ENCODE measurements at regions not wholly inside any gene's neighbourhood (a gene's known extent, or its start where the extent isn't known, plus 50 kb on each side); places are given as distances from the start of the nearest gene placed in this dataset.

DNA sequence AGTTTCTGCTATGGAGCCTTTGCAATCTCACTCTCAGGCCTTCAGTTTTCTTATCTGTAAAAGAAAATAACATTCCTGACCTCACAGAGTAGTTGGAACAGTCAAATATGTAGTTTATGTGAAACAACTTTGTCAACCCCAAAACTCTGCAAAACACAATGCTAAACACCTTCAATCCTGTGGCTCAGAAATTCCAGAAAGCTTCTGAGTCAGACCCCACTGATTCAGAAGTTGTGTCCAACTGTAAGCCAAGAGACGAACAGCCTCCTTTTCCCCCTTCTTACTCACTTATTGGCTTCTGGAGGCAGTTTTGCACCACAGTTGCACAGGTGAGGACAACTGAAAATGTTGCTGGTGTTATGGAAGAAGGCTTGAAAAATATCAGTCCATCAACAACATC is 52.9 kb downstream of the TMSB4Y start:
- H3K27me3 Mint-ChIP-seq = no peaks in the 10 kb centered on the region
- no peaks in the 10 kb centered on the region for H3K36me3 Mint-ChIP-seq
- H3K27ac Mint-ChIP-seq = no peak overlapping the region
- peaks cover 18% of the 10 kb centered on the region for H3K4me1 Mint-ChIP-seq (ENCODE audit: low read depth)
- peak; percentile 18 for DNase-seq
- no peak overlapping the region for H3K4me3 Mint-ChIP-seq
- no peaks in the 10 kb centered on the region for H3K9me3 Mint-ChIP-seq
- intact Hi-C loops (cut with micrococcal nuclease) = loop anchor here (10.0 kb wide), 2 partner anchors 428 to 588 kb away; no protein-coding TSS in a partner anchor
- ChIA-PET POLR2A (no interaction called here), CTCF (no interaction called here)

DNA sequence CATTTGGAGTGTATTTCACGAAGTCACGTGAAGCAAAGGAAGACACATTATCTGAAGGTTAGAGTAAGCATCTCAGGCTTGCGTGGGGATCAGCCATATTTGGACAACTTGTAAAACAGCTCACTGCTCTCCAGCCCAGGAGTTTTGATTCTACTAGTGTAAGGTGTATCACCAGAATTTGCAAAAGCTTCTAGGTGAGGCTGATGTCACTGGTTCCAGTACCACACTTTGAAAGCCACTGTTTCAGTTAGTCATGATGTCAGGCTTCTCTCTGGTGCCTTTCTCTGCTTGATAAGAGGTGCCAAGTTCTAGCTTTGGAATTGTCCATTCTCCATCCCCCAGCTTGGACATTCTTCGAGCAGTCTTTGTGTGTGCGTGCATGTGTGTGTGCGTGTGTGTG is 62.3 kb downstream of the TMSB4Y start:
- intact Hi-C loops (cut with micrococcal nuclease) = no loop called here
- Mint-ChIP-seq H3K27me3 (no peaks in the 10 kb centered on the region), H3K4me3 (no peak overlapping the region), H3K9me3 (no peaks in the 10 kb centered on the region), H3K36me3 (peaks cover 4% of the 10 kb centered on the region), H3K27ac (no peak overlapping the region), H3K4me1 (ENCODE audit: low read depth) (no peaks in the 10 kb centered on the region)
- DNase-seq = no peak
- POLR2A ChIA-PET = no interaction called here
- CTCF ChIA-PET = no interaction called here

DNA sequence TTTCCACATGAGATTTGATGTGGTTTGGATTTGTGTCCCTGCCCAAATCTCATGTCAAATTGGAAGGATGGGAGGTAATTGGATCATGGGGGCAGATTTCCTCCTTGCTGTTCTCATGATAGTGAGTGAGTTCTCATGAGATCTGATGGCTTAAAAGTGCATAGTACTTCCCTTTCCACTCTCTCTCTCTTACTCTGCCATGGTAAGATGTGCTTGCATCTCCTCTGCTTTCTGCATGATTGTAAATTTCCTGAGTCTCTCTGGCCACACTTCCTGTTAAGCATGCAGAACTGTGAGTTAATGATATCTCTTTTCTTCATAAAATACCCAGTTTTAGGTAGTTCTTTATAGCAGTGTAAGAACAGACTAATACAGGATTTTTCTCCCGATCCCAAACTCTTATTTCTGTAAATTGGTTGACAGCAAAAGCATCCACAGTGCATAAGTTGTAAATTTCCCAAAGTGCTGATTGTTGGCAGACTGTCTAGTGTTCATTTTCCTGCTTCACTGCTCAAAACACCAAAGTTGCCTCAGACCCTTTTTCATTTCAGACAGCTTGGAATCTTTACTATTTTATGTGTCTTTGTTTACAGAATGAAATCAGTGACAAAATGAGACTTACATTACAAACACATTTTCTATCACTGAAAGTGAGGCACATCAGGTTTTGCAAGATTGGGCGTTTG is 86.6 kb downstream of the TMSB4Y start:
- ChIA-PET POLR2A (no interaction called here), CTCF (no interaction called here)
- H3K36me3 Mint-ChIP-seq = peaks cover 8% of the 10 kb centered on the region
- no peak for DNase-seq
- no peaks in the 10 kb centered on the region for H3K27me3 Mint-ChIP-seq
- intact Hi-C loops (cut with micrococcal nuclease) = no loop called here
- no peak overlapping the region for H3K4me3 Mint-ChIP-seq
- H3K27ac Mint-ChIP-seq = no peak overlapping the region
- peaks cover 27% of the 10 kb centered on the region for H3K4me1 Mint-ChIP-seq (ENCODE audit: low read depth)
- H3K9me3 Mint-ChIP-seq = no peaks in the 10 kb centered on the region

DNA sequence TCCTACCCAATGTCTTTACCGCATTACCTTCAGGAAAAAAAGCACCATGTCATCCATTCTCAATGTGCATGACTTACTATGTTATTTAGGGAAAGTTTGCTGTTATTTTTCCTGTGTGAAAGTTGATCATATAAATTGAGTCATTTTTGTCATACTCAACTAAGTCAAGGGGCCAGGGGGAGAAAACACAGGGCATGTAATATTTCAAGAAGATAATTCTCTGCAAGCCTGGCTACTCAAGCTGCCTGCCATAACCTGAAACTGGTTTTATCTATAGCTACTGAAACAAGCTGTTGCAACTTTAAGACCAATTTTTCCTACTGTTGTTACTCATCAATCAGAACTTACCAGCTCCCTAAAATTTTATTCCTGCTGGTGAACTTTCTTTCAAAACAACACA is 91.4 kb downstream of the TMSB4Y start:
- POLR2A ChIA-PET = no interaction called here
- intact Hi-C loops (cut with micrococcal nuclease) = loop anchor here (1.0 kb wide), 1 partner anchor 10 kb away; no protein-coding TSS in a partner anchor
- no peaks in the 10 kb centered on the region for H3K9me3 Mint-ChIP-seq

DNA sequence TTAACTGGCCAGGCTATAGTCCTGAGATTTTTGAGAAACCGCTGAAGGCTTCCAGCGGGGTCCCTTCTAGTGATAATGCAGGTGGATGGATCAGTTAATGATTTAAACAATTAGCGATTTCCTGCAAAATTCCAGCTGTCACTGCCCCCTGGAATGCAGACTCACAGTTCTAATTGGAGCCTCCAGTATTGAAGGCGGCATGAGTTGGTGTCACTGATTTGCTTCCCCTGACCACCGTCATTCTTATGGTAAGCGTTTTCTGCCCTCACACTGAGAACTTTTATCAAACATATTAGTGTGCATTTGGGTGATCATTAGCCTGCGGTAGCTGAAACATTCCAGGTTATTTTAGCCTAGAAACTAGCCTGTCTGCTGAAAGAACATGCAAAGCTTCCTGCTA is 99.1 kb downstream of the TMSB4Y start:
- intact Hi-C loops (cut with micrococcal nuclease) = loop anchor here (10.0 kb wide), 1 partner anchor 542 kb away; no protein-coding TSS in a partner anchor
- ChIA-PET POLR2A (no interaction called here), CTCF (no interaction called here)

More for the DNA sequence above, 91.4 kb downstream of the TMSB4Y start:
- no peak for DNase-seq
- H3K27ac Mint-ChIP-seq = no peak overlapping the region
- H3K36me3 Mint-ChIP-seq = peaks cover 4% of the 10 kb centered on the region
- CTCF ChIA-PET = no interaction called here
- H3K4me3 Mint-ChIP-seq = no peak overlapping the region
- H3K27me3 Mint-ChIP-seq = no peaks in the 10 kb centered on the region
- peaks cover 15% of the 10 kb centered on the region for H3K4me1 Mint-ChIP-seq (ENCODE audit: low read depth)

DNA sequence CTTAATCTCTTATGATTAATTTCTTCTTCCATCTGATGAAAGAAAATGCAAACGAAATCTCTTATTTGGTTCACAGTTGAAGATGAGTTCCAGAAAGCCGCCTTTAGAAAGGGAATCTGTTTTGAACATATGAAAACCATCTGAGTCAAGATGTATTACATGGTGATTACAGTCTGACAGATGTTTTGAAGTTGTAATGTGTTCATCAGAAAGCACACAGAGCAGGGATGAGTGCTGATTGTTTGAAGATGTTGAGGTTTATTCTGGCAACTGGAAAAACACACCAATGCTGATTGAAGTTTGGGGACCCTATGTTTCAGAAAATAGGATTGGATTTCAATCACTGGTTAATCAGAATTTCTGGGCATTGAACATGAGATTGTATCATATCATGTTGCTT is 99.7 kb downstream of the TMSB4Y start:
- Mint-ChIP-seq H3K9me3 (peaks cover 5% of the 10 kb centered on the region), H3K36me3 (peaks cover 5% of the 10 kb centered on the region), H3K27ac (no peak overlapping the region), H3K4me3 (no peak overlapping the region), H3K27me3 (no peaks in the 10 kb centered on the region), H3K4me1 (ENCODE audit: low read depth) (peaks cover 31% of the 10 kb centered on the region)
- intact Hi-C loops (cut with micrococcal nuclease) = loop anchor here (10.0 kb wide), 1 partner anchor 541 kb away; no protein-coding TSS in a partner anchor
- ChIA-PET POLR2A (no interaction called here), CTCF (no interaction called here)
- DNase-seq = no peak

More for the DNA sequence above, 99.1 kb downstream of the TMSB4Y start:
- Mint-ChIP-seq H3K4me1 (ENCODE audit: low read depth) (peaks cover 31% of the 10 kb centered on the region), H3K36me3 (peaks cover 4% of the 10 kb centered on the region), H3K9me3 (no peaks in the 10 kb centered on the region), H3K27ac (no peak overlapping the region), H3K4me3 (no peak overlapping the region), H3K27me3 (no peaks in the 10 kb centered on the region)
- no peak for DNase-seq

DNA sequence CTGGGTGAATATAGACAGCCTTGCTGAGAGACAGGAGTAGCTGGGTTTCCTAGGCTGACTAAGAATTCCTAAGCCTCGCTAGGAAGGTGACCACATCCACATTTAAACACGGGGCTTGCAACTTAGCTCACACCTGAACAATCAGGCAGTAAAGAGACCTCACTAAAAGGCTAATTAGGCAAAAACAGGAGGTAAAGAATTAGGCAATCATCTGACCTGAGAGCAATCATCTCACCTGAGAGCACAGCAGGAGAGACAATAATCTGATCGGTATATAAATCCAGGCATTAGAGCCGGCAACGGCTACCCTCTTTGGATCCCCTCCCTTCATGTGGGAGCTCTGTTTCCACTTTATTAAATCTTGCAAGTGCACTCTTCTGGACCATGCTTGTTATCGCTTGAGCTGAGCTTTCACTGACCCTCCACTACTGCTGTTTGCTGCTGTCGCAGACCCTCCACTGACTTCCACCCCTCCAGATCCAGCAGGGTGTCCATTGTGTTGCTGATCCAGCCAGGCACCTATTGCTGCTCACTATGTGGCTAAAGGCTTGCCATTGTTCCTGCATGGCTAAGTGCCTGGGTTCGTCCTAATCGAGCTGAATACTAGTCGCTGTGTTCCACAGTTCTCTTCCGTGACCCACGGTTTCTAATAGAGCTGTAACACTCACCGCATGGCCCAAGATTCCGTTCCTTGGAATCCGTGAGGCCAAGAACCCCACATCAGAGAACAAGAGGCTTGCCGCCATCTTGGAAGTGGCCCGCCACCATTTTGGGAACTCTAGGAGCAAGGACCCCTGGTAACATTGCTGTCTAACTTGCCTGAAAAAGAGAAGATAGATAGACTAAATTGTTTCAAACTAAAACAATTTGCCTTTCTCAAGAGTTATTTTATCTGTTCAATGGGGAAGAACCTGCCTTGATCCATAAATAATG is 100.7 kb downstream of the TMSB4Y start:
- Mint-ChIP-seq H3K27me3 (no peaks in the 10 kb centered on the region), H3K4me1 (ENCODE audit: low read depth) (peaks cover 31% of the 10 kb centered on the region), H3K27ac (peak overlapping the region; percentile 76), H3K9me3 (peaks cover 6% of the 10 kb centered on the region), H3K36me3 (peaks cover 6% of the 10 kb centered on the region), H3K4me3 (no peak overlapping the region)
- DNase-seq = no peak
- ChIA-PET CTCF (no interaction called here), POLR2A (no interaction called here)
- intact Hi-C loops (cut with micrococcal nuclease) = loop anchor here (1.0 to 10.0 kb wide), 3 partner anchors 9 to 540 kb away; no protein-coding TSS in a partner anchor

DNA sequence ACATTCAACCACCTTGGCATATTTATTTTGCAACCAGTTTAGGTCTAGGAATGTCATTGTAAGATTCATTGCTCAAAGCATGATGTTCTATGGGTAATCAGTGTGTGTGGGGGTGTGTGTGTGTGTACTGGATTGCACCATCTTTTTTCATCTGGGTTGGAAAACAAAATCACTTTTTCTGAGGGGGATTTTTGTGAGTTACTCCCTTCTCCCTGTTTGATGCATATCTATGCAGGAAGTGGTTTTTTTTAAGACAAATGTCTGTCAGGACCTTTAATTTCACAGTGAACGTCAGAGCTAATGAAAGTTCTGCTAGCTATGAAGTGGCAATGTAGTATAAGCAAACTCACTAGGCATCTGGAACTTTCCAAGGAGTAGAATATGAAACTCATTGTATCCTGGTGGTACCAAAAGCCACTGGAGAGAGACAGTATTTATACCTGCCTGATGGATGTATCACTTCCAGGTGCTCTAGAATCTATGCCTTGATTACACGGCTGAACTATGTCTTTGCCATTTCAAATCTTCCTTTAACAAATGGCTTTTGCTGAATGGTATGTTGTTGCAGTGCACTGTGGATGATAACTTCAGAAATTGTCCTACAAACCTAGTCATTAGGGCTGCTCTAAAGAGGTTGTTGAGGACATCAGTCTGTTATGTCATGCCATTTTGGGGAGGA is 101.5 kb downstream of the TMSB4Y start:
- Mint-ChIP-seq H3K4me1 (ENCODE audit: low read depth) (peaks cover 31% of the 10 kb centered on the region), H3K4me3 (no peak overlapping the region), H3K36me3 (peaks cover 11% of the 10 kb centered on the region), H3K9me3 (peaks cover 6% of the 10 kb centered on the region), H3K27me3 (no peaks in the 10 kb centered on the region), H3K27ac (peak overlapping the region; percentile 76)
- CTCF ChIA-PET = interaction anchor here (0.6 to 0.7 kb wide), 2 partner anchors 41 to 78 kb away, joined by 3 to 6 read pairs; no protein-coding TSS in a partner anchor
- intact Hi-C loops (cut with micrococcal nuclease) = loop anchor here (1.0 to 10.0 kb wide), 3 partner anchors 10 to 540 kb away; no protein-coding TSS in a partner anchor
- DNase-seq = peak; percentile 11
- POLR2A ChIA-PET = no interaction called here

DNA sequence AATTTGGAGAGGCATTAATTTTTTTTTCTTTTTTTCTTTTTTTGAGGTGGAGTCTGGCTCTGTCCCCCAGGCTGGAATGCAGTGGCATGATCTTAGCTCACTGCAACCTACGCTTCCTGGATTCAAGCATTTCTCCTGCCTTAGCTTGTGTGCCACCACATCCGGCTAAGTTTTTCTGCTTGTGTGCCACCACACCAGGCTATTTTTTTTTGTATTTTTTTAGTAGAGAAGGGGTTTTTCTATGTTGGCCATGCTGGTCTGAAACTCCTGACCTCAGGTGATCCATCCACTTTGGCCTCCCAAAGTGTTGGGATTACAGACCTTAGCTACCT is 102.0 kb downstream of the TMSB4Y start:
- Mint-ChIP-seq H3K4me1 (ENCODE audit: low read depth) (peaks cover 31% of the 10 kb centered on the region), H3K27ac (peak overlapping the region; percentile 76), H3K27me3 (no peaks in the 10 kb centered on the region), H3K9me3 (peaks cover 11% of the 10 kb centered on the region), H3K4me3 (no peak overlapping the region), H3K36me3 (peaks cover 15% of the 10 kb centered on the region)
- DNase-seq = peak; percentile 21
- intact Hi-C loops (cut with micrococcal nuclease) = loop anchor here (1.0 to 10.0 kb wide), 3 partner anchors 10 to 539 kb away; no protein-coding TSS in a partner anchor
- ChIA-PET CTCF (interaction anchor here (0.6 to 0.7 kb wide), 2 partner anchors 41 to 78 kb away, joined by 3 to 6 read pairs; no protein-coding TSS in a partner anchor), POLR2A (no interaction called here)

DNA sequence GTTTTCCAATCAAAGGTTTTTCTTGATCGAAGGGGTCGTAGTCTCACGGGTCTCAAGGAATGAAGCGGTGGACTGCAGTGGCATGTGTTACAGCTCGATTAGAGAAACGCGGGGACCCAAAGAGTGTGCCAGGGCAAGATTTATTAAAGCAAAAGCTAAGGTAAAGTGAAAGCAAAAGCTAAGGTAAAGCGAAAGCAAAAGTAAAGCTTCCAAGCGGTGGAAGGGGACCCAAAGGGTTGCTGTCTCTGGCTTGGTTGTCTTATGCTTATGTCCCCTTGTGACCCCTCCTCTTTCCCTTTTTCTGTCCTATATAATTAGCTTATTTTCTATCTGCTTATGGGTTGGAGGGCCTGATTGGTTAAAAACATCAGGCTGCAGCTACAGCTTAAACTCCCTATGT is 126.4 kb downstream of the TMSB4Y start:
- Mint-ChIP-seq H3K27ac (no peak overlapping the region), H3K27me3 (no peaks in the 10 kb centered on the region)
- no peak for DNase-seq

DNA sequence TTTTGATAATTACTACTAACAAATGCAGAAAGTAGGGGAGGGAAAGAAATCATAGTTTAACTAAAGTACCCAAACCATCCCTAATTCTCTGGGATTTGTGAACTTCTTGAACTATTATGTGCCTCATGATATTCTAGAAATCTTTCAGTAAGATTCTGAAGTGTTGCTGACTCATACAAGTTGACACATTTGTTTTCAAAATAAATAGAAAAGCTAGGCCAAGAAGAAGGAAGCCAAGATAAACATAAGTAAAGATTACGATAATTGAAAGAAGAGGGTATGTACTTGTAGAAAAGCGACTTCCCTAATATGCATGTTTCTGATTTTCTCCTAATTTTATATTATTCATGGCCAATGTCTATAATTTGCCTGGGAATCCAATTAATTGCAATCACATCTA is 140.7 kb downstream of the TMSB4Y start:
- Mint-ChIP-seq H3K9me3 (peaks cover 15% of the 10 kb centered on the region), H3K4me3 (no peak overlapping the region), H3K27me3 (no peaks in the 10 kb centered on the region), H3K36me3 (peaks cover 9% of the 10 kb centered on the region), H3K4me1 (ENCODE audit: low read depth) (no peaks in the 10 kb centered on the region), H3K27ac (no peak overlapping the region)
- POLR2A ChIA-PET = no interaction called here
- CTCF ChIA-PET = no interaction called here
- intact Hi-C loops (cut with micrococcal nuclease) = no loop called here
- no peak for DNase-seq

More for the DNA sequence above, 126.4 kb downstream of the TMSB4Y start:
- Mint-ChIP-seq H3K9me3 (no peaks in the 10 kb centered on the region), H3K4me3 (no peak overlapping the region), H3K4me1 (ENCODE audit: low read depth) (peaks cover 6% of the 10 kb centered on the region), H3K36me3 (no peaks in the 10 kb centered on the region)
- ChIA-PET CTCF (no interaction called here), POLR2A (interaction anchor here (0.5 kb wide), 1 partner anchor 1018 kb away, joined by 4 read pairs; no protein-coding TSS in a partner anchor)
- intact Hi-C loops (cut with micrococcal nuclease) = no loop called here

DNA sequence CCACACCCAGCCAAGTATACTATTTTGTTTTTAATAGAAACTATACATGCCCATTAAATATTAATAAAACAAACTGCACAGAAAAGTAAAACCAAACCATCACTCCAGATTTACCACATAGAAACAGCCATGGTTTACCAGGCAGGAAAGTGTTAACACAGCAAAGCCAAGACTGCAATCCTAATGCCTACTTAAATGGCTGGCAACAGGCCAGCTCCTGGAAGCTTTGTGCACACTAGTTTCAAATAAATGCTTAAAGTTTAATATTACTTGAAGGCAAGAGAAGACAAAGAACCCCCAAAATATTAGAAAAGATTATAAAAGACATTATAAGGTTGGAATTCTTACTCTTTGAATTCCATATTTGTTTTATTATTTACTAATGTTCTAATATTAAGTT is 141.0 kb downstream of the VCY start:
- intact Hi-C loops (cut with micrococcal nuclease) = no loop called here
- DNase-seq = no peak

More for the DNA sequence above, 141.0 kb downstream of the VCY start:
- Mint-ChIP-seq H3K36me3 (peaks cover 9% of the 10 kb centered on the region), H3K27me3 (no peaks in the 10 kb centered on the region), H3K4me1 (ENCODE audit: low read depth) (no peaks in the 10 kb centered on the region), H3K4me3 (no peak overlapping the region), H3K9me3 (peaks cover 15% of the 10 kb centered on the region), H3K27ac (no peak overlapping the region)
- ChIA-PET CTCF (no interaction called here), POLR2A (no interaction called here)
